ENCODE measurements at regions not wholly inside any gene's neighbourhood (a gene's known extent, or its start where the extent isn't known, plus 50 kb on each side); places are given as distances from the start of the nearest gene placed in this dataset.

DNA sequence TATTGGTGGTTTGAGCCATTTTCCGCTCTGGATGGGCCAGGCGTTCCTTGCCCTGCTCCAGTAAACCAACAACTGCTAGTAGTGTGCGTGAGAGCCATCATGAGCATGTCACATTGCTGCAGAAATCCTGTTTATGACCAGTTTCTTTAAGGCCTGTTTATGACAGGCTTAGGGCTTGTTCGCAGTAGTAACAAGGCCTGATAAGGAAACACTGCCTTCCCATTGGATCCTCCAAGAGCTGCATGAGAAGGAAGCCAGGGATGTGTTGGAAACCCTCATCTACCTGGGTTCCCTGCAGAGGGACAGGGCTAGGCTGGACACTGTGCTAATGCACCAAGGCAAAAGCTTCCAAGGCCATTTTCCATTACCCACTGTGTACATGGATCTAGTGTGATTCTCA is 153.9 kb downstream of the ZNF518B start:
- Histone ChIP-seq H3K9me3 (no peaks in the 10 kb centered on the region), H3K27me3 (no peaks in the 10 kb centered on the region), H3K4me1 (no peaks in the 10 kb centered on the region), H3K27ac (no peak overlapping the region), H3K36me3 (no peaks in the 10 kb centered on the region), H3K4me3 (no peak overlapping the region)
- TF ChIP-seq POLR2A (IDR thresholded peaks at IDR 0.05): no peak
- TF ChIP-seq, protein P1, sequence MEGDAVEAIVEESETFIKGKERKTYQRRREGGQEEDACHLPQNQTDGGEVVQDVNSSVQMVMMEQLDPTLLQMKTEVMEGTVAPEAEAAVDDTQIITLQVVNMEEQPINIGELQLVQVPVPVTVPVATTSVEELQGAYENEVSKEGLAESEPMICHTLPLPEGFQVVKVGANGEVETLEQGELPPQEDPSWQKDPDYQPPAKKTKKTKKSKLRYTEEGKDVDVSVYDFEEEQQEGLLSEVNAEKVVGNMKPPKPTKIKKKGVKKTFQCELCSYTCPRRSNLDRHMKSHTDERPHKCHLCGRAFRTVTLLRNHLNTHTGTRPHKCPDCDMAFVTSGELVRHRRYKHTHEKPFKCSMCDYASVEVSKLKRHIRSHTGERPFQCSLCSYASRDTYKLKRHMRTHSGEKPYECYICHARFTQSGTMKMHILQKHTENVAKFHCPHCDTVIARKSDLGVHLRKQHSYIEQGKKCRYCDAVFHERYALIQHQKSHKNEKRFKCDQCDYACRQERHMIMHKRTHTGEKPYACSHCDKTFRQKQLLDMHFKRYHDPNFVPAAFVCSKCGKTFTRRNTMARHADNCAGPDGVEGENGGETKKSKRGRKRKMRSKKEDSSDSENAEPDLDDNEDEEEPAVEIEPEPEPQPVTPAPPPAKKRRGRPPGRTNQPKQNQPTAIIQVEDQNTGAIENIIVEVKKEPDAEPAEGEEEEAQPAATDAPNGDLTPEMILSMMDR (IDR thresholded peaks at IDR 0.05): no peak
- no peak for DNase-seq
- intact Hi-C loops (cut with DNase I; ENCODE audit: low total_unique reads): no loop called here

DNA sequence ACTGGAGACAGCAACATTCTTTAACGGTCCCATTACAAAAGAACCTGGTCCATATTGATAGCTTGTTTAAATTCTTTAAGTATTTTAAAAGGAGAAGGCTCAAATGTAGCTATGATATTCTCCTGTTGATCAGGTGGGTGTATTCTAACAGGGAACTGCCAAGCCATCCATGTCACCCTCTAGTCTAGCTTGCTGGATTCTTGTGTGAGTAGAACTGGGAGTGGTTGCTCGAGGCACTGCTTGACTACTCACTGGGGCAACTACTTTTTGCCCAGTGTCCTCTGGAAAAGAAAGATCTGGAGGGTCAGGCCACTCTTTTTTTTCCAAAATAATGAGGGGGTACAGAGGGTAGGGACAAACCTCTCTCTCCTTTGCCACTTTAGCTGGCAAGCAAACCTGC is 155.1 kb downstream of the ZNF518B start:
- no peaks in the 10 kb centered on the region for H3K27me3 ChIP-seq
- intact Hi-C loops (cut with DNase I; ENCODE audit: low total_unique reads): no loop called here
- DNase-seq: no peak

DNA sequence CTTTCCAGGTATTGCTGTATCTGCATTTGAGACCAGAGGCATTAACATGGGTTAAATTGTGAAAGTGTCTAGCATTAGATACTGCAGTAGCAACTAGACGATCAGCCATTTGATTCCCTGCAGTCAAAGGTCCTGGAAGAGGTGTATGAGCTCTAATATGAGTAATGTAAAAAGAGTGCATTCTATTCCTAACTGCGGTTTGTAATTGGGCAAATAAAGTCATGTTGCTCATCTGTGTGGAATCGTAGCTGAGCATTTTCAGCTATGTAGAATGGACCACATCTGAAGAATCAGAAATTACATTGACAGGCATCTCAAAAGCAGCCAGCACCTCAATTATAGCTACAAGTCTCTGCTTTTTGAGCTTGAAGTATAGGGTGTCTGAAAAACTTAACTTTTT is 157.6 kb downstream of the ZNF518B start:
- Histone ChIP-seq H3K4me3 (no peak overlapping the region), H3K27me3 (no peaks in the 10 kb centered on the region), H3K9me3 (no peaks in the 10 kb centered on the region), H3K27ac (no peak overlapping the region), H3K4me1 (no peaks in the 10 kb centered on the region), H3K36me3 (no peaks in the 10 kb centered on the region)
- TF ChIP-seq, protein P1 (IDR thresholded peaks at IDR 0.05): no peak
- no peak for TF ChIP-seq POLR2A (IDR thresholded peaks at IDR 0.05)
- intact Hi-C loops (cut with DNase I; ENCODE audit: low total_unique reads): no loop called here
- no peak for DNase-seq

More for the DNA sequence above, 155.1 kb downstream of the ZNF518B start:
- Histone ChIP-seq H3K4me1 (no peaks in the 10 kb centered on the region), H3K36me3 (no peaks in the 10 kb centered on the region), H3K4me3 (no peak overlapping the region), H3K9me3 (no peaks in the 10 kb centered on the region), H3K27ac (no peak overlapping the region)
- TF ChIP-seq, protein P1 (IDR thresholded peaks at IDR 0.05): no peak
- TF ChIP-seq POLR2A (IDR thresholded peaks at IDR 0.05): no peak

DNA sequence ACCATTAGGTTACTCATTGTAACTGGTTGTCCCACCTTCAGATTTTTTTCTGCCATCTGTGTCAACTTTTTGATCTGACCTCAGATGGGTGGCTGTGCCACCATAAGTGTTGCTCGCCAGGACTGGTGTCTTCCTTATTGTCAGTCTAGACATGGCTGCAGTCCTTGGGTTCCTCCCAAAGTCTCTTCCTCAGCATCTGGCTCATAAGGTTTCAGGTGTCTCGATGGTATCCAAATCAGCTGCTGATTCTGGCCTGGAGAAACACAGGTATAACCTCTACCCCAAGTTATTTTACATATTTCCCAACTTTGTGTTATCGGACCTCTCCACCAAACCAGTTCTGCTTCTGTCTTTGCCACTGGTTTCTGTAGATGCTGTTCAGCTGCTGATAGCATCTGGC is 158.5 kb downstream of the ZNF518B start:
- no peaks in the 10 kb centered on the region for H3K9me3 ChIP-seq
- no peaks in the 10 kb centered on the region for H3K36me3 ChIP-seq
- intact Hi-C loops (cut with DNase I; ENCODE audit: low total_unique reads): no loop called here
- TF ChIP-seq POLR2A (IDR thresholded peaks at IDR 0.05): no peak
- TF ChIP-seq, protein P1 (IDR thresholded peaks at IDR 0.05): no peak
- DNase-seq: no peak
- H3K4me1 ChIP-seq: no peaks in the 10 kb centered on the region
- no peaks in the 10 kb centered on the region for H3K27me3 ChIP-seq
- H3K27ac ChIP-seq: no peak overlapping the region
- no peak overlapping the region for H3K4me3 ChIP-seq

DNA sequence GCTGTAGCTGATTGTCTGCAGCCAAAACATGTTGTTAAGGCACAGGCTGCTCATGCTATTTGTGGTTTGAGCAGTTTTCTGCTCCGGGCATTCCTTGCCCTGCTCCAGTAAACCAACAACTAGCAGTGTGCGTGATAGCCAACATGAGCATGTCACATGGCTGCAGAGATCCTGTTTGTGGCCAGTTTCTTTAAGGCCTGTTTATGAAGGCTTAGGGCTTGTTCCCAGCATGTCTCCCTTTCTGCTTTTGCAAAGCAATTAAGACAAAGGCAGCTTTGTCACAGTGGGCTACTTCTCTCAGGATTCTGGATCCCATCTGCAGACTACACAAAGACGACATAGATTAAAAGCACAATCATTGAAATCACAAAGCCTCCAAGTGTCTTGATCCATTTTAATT is 160.5 kb downstream of the ZNF518B start:
- Histone ChIP-seq H3K27me3 (no peaks in the 10 kb centered on the region), H3K27ac (no peak overlapping the region), H3K4me3 (no peak overlapping the region), H3K36me3 (no peaks in the 10 kb centered on the region), H3K4me1 (no peaks in the 10 kb centered on the region), H3K9me3 (no peaks in the 10 kb centered on the region)
- TF ChIP-seq POLR2A (IDR thresholded peaks at IDR 0.05): no peak
- TF ChIP-seq, protein P1 (IDR thresholded peaks at IDR 0.05): no peak
- intact Hi-C loops (cut with DNase I; ENCODE audit: low total_unique reads): no loop called here
- no peak for DNase-seq

Measured in uterus (tissue), 3 donors.